Hepatocyte (in vitro differentiated cells): ENCODE measurements at regions not wholly inside any gene's neighbourhood (a gene's known extent, or its start where the extent isn't known, plus 50 kb on each side); places are given as distances from the start of the nearest gene placed in this dataset.

Experiments
- DNase-seq: peaks from one replicate; pipeline ENCODE4 v3.0.0-alpha.2; 2016; ENCODE audit warnings: low spot score
- H2AFZ ChIP-seq: fragments of 200-600 bp; sonication (generic); 2 replicates; pipeline ENCODE4 v1.6.0; 2016; ENCODE audit warnings: antibody characterized with exemption, mild to moderate bottlenecking
- H3K27ac ChIP-seq: fragments of 200-600 bp; sonication (generic); 2 replicates; pipeline ENCODE4 v1.5.1; 2016; ENCODE audit warnings: mild to moderate bottlenecking
- H3K27me3 ChIP-seq: fragments of 200-600 bp; sonication (generic); 2 replicates; pipeline ENCODE4 v1.6.1; 2016
- H3K36me3 ChIP-seq: fragments of 200-600 bp; sonication (generic); replicated peaks from 2 replicates; pipeline ENCODE4 v1.5.1; 2016; ENCODE audit warnings: low read depth; ENCODE audit not compliant: insufficient read depth
- H3K4me1 ChIP-seq: fragments of 200-600 bp; sonication (generic); 2 replicates; pipeline ENCODE4 v1.5.1; 2016; ENCODE audit warnings: mild to moderate bottlenecking, moderate library complexity; ENCODE audit not compliant: insufficient read depth
- H3K4me2 ChIP-seq: fragments of 200-600 bp; sonication (generic); 2 replicates; pipeline ENCODE4 v1.6.0; 2016
- H3K4me3 ChIP-seq: fragments of 200-600 bp; sonication (generic); 2 replicates; pipeline ENCODE4 v1.5.1; 2016; ENCODE audit warnings: mild to moderate bottlenecking
- H3K79me2 ChIP-seq: fragments of 200-600 bp; sonication (generic); 2 replicates; pipeline ENCODE4 v1.6.0; 2017; ENCODE audit warnings: mild to moderate bottlenecking
- H3K9me2 ChIP-seq: fragments of 200-600 bp; sonication (generic); replicated peaks from 2 replicates; pipeline ENCODE4 v1.6.0; 2017; ENCODE audit warnings: mild to moderate bottlenecking; ENCODE audit not compliant: insufficient read depth
- H3K9me3 ChIP-seq: fragments of 200-600 bp; sonication (generic); 2 replicates; pipeline ENCODE4 v1.5.1; 2016; ENCODE audit warnings: low read depth, mild to moderate bottlenecking
- H4K20me1 ChIP-seq: fragments of 200-600 bp; sonication (generic); 2 replicates; pipeline ENCODE4 v1.6.0; 2016; ENCODE audit warnings: mild to moderate bottlenecking; ENCODE audit not compliant: insufficient read depth, poor library complexity, severe bottlenecking
- CTCF ChIP-seq: fragments of 200-600 bp; sonication (generic); IDR thresholded peaks from 2 replicates; pipeline ENCODE4 v1.5.1; 2016; ENCODE audit warnings: antibody characterized with exemption, mild to moderate bottlenecking; ENCODE audit not compliant: poor library complexity
- EZH2 ChIP-seq: fragments of 200-600 bp; sonication (generic); IDR thresholded peaks from 2 replicates; pipeline ENCODE4 v1.6.1; 2016; ENCODE audit warnings: antibody characterized with exemption, mild to moderate bottlenecking, borderline replicate concordance
- EZH2phosphoT487 ChIP-seq: fragments of 200-600 bp; sonication (generic); IDR thresholded peaks from one replicate; pipeline ENCODE4 v1.6.1; 2018; ENCODE audit warnings: antibody characterized with exemption, mild to moderate bottlenecking, low read depth, moderate library complexity; ENCODE audit not compliant: unreplicated experiment, severe bottlenecking
- WGBS: methylation state at CpG from one replicate; pipeline ENCODE4 v1.1.6; 2016; ENCODE audit warnings: low lambda C conversion rate; ENCODE audit errors: missing lambda C conversion rate; 5-methylcytosine and 5-hydroxymethylcytosine counted together

- no peak overlapping the region for H3K4me2 ChIP-seq
- no peak for DNase-seq
- H3K4me1 ChIP-seq, result no peaks in the 10 kb centered on the region
- no peak overlapping the region for H2AFZ ChIP-seq
- H3K27me3 ChIP-seq, result no peaks in the 10 kb centered on the region
- WGBS, result 88% methylated on average over 7 of the region's 7 CpGs
- H4K20me1 ChIP-seq, result no peaks in the 10 kb centered on the region
- no peaks in the 10 kb centered on the region for H3K9me2 ChIP-seq
- no peaks in the 10 kb centered on the region for H3K36me3 ChIP-seq
- no peak overlapping the region for H3K4me3 ChIP-seq
- H3K79me2 ChIP-seq, result no peaks in the 10 kb centered on the region
- no peak for TF ChIP-seq EZH2phosphoT487
- TF ChIP-seq EZH2, result no peak
- TF ChIP-seq CTCF, result no peak
- no peak overlapping the region for H3K27ac ChIP-seq
- H3K9me3 ChIP-seq, result no peaks in the 10 kb centered on the region
These were observed 1250.5 kb downstream of the TYW1 start for GRCh38 chr7:68247126-68247525.

DNA sequence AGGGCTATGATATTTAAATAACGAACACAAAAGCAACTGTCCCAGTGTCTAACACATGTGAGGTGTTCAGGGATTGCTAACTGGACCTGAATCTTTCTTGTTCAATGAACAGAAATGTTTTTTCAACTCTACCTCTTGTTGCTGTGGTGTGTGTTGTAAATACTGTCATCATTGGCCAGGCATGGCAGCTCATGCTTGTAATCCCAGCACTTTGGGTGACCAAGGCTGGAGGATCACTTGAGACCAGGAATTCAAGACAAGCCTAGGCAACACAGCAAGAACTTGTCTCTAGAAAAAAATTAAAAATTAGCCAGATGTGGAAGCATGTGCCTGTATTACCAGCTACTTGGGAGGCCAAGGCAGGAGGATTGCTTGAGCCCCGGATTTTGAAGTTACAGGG lies 1250.9 kb downstream of the TYW1 start:
- H2AFZ ChIP-seq, result no peak overlapping the region
- TF ChIP-seq EZH2phosphoT487 (no peak), EZH2 (no peak), CTCF (no peak)

GRCh38 chr7:68248973-68249372 lies 1252.3 kb downstream of the TYW1 start:
- DNase-seq, result no peak
- Histone ChIP-seq H3K27ac (no peak overlapping the region), H3K9me3 (no peaks in the 10 kb centered on the region), H3K9me2 (no peaks in the 10 kb centered on the region), H3K36me3 (no peaks in the 10 kb centered on the region), H3K27me3 (peaks cover 3% of the 10 kb centered on the region), H3K79me2 (no peaks in the 10 kb centered on the region), H3K4me1 (no peaks in the 10 kb centered on the region), H2AFZ (no peak overlapping the region), H3K4me3 (no peak overlapping the region), H4K20me1 (no peaks in the 10 kb centered on the region), H3K4me2 (no peak overlapping the region)
- TF ChIP-seq EZH2, result no peak
- TF ChIP-seq CTCF, result no peak
- no peak for TF ChIP-seq EZH2phosphoT487

More for the DNA sequence above, 1250.9 kb downstream of the TYW1 start:
- Histone ChIP-seq H3K9me2 (no peaks in the 10 kb centered on the region), H3K4me3 (no peak overlapping the region), H4K20me1 (no peaks in the 10 kb centered on the region), H3K27ac (no peak overlapping the region), H3K4me2 (no peak overlapping the region), H3K4me1 (no peaks in the 10 kb centered on the region), H3K9me3 (no peaks in the 10 kb centered on the region), H3K36me3 (no peaks in the 10 kb centered on the region), H3K79me2 (no peaks in the 10 kb centered on the region), H3K27me3 (no peaks in the 10 kb centered on the region)
- 86% methylated on average over 2 of the region's 2 CpGs for WGBS
- no peak for DNase-seq

- 100% methylated on average over 1 of the region's 1 CpG for WGBS
- H3K36me3 ChIP-seq, result no peaks in the 10 kb centered on the region
- TF ChIP-seq CTCF (no peak), EZH2 (no peak), EZH2phosphoT487 (no peak)
These were observed 1253.0 kb downstream of the TYW1 start for GRCh38 chr7:68249611-68250010.

More at GRCh38 chr7:68249611-68250010, 1253.0 kb downstream of the TYW1 start:
- no peak overlapping the region for H3K27ac ChIP-seq
- H3K27me3 ChIP-seq, result peaks cover 8% of the 10 kb centered on the region
- no peaks in the 10 kb centered on the region for H3K4me1 ChIP-seq
- no peaks in the 10 kb centered on the region for H3K79me2 ChIP-seq
- DNase-seq, result no peak
- H3K9me3 ChIP-seq, result no peaks in the 10 kb centered on the region
- H3K4me3 ChIP-seq, result no peak overlapping the region
- H3K4me2 ChIP-seq, result no peak overlapping the region
- H3K9me2 ChIP-seq, result no peaks in the 10 kb centered on the region
- no peak overlapping the region for H2AFZ ChIP-seq
- H4K20me1 ChIP-seq, result no peaks in the 10 kb centered on the region
